Panc1 (cell line): ENCODE measurements at regions not wholly inside any gene's neighbourhood (a gene's known extent, or its start where the extent isn't known, plus 50 kb on each side); places are given as distances from the start of the nearest gene placed in this dataset.

Source experiments
- ATAC-seq: fragments of 200-7000 bp; cut with Tn5 transposase; 2 replicates; pipeline ENCODE4 v1.9.1; 2020; ENCODE audit warnings: mild to moderate bottlenecking, moderate library complexity
- BruUV-seq: library from RNA; stranded (reverse); fragments of 400-500 nt; replicated peaks from 2 replicates; lab custom pipeline; 2021; lab: Mats Ljungman, UMichigan
- CTCF ChIA-PET: fragments of 300-600 bp; sonication (Branson Sonifier 250); formaldehyde crosslinking; loops from one replicate; lab custom pipeline; 2022; ENCODE audit warnings: antibody characterized with exemption; lab: Charles Lee
- POLR2A ChIA-PET: fragments of 300-600 bp; sonication (Branson Sonifier 250); formaldehyde crosslinking; loops from one replicate; lab custom pipeline; 2022; ENCODE audit warnings: antibody characterized with exemption; lab: Charles Lee
- DNase-seq: peaks from one replicate; pipeline ENCODE4 v3.0.0-alpha.2; 2010; ENCODE audit warnings: low read depth, low spot score
- H3K27ac ChIP-seq: 2 replicates; pipeline ENCODE4 v1.5.1; 2011; ENCODE audit warnings: mild to moderate bottlenecking, low read length, inconsistent platforms
- H3K27me3 ChIP-seq: fragments of 200-500 bp; sonication (Bioruptor generic); 2 replicates; pipeline ENCODE4 v1.6.0; 2014; ENCODE audit warnings: low read length, inconsistent platforms; ENCODE audit not compliant: control insufficient read depth, insufficient read depth
- H3K36me3 ChIP-seq: fragments of 200-500 bp; sonication (Bioruptor generic); 2 replicates; pipeline ENCODE4 v1.5.1; 2014; ENCODE audit warnings: inconsistent platforms, mild to moderate bottlenecking, low read length, moderate library complexity; ENCODE audit not compliant: control insufficient read depth, insufficient read depth
- H3K4me1 ChIP-seq: 2 replicates; pipeline ENCODE4 v1.5.1; 2011; ENCODE audit warnings: inconsistent platforms, mild to moderate bottlenecking, low read length, moderate library complexity; ENCODE audit not compliant: control insufficient read depth, insufficient read depth
- H3K4me3 ChIP-seq, 2 experiments: 2 replicates each; pipeline ENCODE4 v1.5.1; 2011 to 2012; ENCODE audit warnings: low read depth in 2 of 2, low read length in 2 of 2, mild to moderate bottlenecking in 2 of 2, inconsistent platforms in 1 of 2, moderate library complexity in 1 of 2
- H3K9me3 ChIP-seq: fragments of 200-500 bp; sonication (Bioruptor generic); 2 replicates; pipeline ENCODE4 v1.5.1; 2014; ENCODE audit warnings: low read depth, mild to moderate bottlenecking, inconsistent platforms, low read length, moderate library complexity; ENCODE audit not compliant: control insufficient read depth, insufficient read depth
- CTCF ChIP-seq: fragments of 450-650 bp; IDR thresholded peaks from 2 replicates; pipeline ENCODE4 v1.5.1; 2017; ENCODE audit warnings: mild to moderate bottlenecking
- POLR2AphosphoS5 ChIP-seq: IDR thresholded peaks from 2 replicates; pipeline ENCODE4 v1.6.1; 2012; ENCODE audit warnings: mild to moderate bottlenecking, low read depth, low read length, moderate library complexity
- REST ChIP-seq, 2 experiments: IDR thresholded peaks; 2 replicates each; pipeline ENCODE4 v1.6.1; 2011 to 2012; ENCODE audit warnings: low read depth in 2 of 2, control low read depth in 1 of 2, low read length in 1 of 2, mild to moderate bottlenecking in 1 of 2, moderate library complexity in 1 of 2; ENCODE audit not compliant: insufficient read depth in 1 of 2
- SIN3A ChIP-seq: IDR thresholded peaks from 2 replicates; pipeline ENCODE4 v1.6.1; 2012; ENCODE audit warnings: low read depth, mild to moderate bottlenecking, low read length, moderate library complexity, borderline replicate concordance; ENCODE audit not compliant: insufficient read depth
- TCF7L2 ChIP-seq: IDR thresholded peaks from 2 replicates; pipeline ENCODE4 v1.6.1; 2011; ENCODE audit warnings: mild to moderate bottlenecking, low read depth, low read length, inconsistent platforms
- in situ Hi-C: cut with HindIII; loops from 2 replicates; pipeline ENCODE4 v1.10.0; 2016; ENCODE audit warnings: low sequenced_read_pairs, low pct_unique_long_range_greater_than_20kb
- intact Hi-C: fragments of 100-400 bp; cut with micrococcal nuclease; formaldehyde crosslinking; loops from one replicate; pipeline ENCODE4 v1.10.0; 2022; ENCODE audit not compliant: unreplicated experiment

- TF ChIP-seq REST (IDR thresholded peaks at IDR 0.05; ENCODE audit: insufficient read depth in 1 of 2, low read depth in 2 of 2, low read length in 1 of 2) = no peak
- no peak for TF ChIP-seq SIN3A
- TF ChIP-seq POLR2AphosphoS5 = no peak
- TF ChIP-seq CTCF = no peak
- no peak for TF ChIP-seq TCF7L2
- no peaks in the 10 kb centered on the region for H3K36me3 ChIP-seq
- intact Hi-C loops = no loop called here
- no peaks in the 10 kb centered on the region for H3K9me3 ChIP-seq
- H3K27me3 ChIP-seq = no peaks in the 10 kb centered on the region
- no peaks in the 10 kb centered on the region for H3K4me1 ChIP-seq
- no peak overlapping the region for H3K4me3 ChIP-seq
- H3K27ac ChIP-seq = no peak overlapping the region
- BruUV-seq = no TSS peak
- DNase-seq = no peak
- no peak for ATAC-seq
- POLR2A ChIA-PET = no interaction called here
- in situ Hi-C loops = no loop called here
- CTCF ChIA-PET = no interaction called here
Observed at GRCh38 chrX:124435616-124436015, 89.3 kb downstream of the SH2D1A start.

- BruUV-seq = no TSS peak
- no peak overlapping the region for H3K27ac ChIP-seq
- DNase-seq = no peak
- in situ Hi-C loops = no loop called here
- no peaks in the 10 kb centered on the region for H3K4me1 ChIP-seq
- H3K36me3 ChIP-seq = no peaks in the 10 kb centered on the region
- POLR2A ChIA-PET = no interaction called here
- ATAC-seq = no peak
- intact Hi-C loops = no loop called here
- H3K4me3 ChIP-seq = no peak overlapping the region
- H3K9me3 ChIP-seq = no peaks in the 10 kb centered on the region
- TF ChIP-seq REST (IDR thresholded peaks at IDR 0.05; ENCODE audit: insufficient read depth in 1 of 2, low read depth in 2 of 2, low read length in 1 of 2) (no peak), TCF7L2 (no peak), POLR2AphosphoS5 (no peak), CTCF (no peak), SIN3A (no peak)
- H3K27me3 ChIP-seq = no peaks in the 10 kb centered on the region
- CTCF ChIA-PET = no interaction called here
Observed at GRCh38 chrX:124440695-124441094, 94.3 kb downstream of the SH2D1A start.
